Ovary (tissue), 3 donors: ENCODE measurements at regions not wholly inside any gene's neighbourhood (a gene's known extent, or its start where the extent isn't known, plus 50 kb on each side); places are given as distances from the start of the nearest gene placed in this dataset.

Experiments used
- EP300 ChIP-seq: sonication (generic); formaldehyde crosslinking; IDR thresholded peaks from one replicate; pipeline ENCODE4 v1.6.1; 2017; ENCODE audit warnings: antibody characterized with exemption
- POLR2A ChIP-seq: fragments of 450-650 bp; IDR thresholded peaks from one replicate; pipeline ENCODE4 v1.6.1; 2017; ENCODE audit warnings: antibody characterized with exemption, mild to moderate bottlenecking, moderate library complexity
- TF ChIP-seq, protein P1 (sequence below), 3 donors: fragments of 450-650 bp in 2 of 3; fragments of 200-600 bp in 1 of 3; IDR thresholded peaks; one replicate each; pipeline versions ENCODE4 v1.5.1 to v1.8.0; 2016 to 2022; ENCODE audit warnings: antibody characterized with exemption in 3 of 3, mild to moderate bottlenecking in 1 of 3
- donor health status: DM: no; HTN: no; CAD: no.

GRCh38 chr2:7169593-7169992 is 252.4 kb downstream of the RNF144A start:
- TF ChIP-seq POLR2A = no peak
- TF ChIP-seq, protein P1, sequence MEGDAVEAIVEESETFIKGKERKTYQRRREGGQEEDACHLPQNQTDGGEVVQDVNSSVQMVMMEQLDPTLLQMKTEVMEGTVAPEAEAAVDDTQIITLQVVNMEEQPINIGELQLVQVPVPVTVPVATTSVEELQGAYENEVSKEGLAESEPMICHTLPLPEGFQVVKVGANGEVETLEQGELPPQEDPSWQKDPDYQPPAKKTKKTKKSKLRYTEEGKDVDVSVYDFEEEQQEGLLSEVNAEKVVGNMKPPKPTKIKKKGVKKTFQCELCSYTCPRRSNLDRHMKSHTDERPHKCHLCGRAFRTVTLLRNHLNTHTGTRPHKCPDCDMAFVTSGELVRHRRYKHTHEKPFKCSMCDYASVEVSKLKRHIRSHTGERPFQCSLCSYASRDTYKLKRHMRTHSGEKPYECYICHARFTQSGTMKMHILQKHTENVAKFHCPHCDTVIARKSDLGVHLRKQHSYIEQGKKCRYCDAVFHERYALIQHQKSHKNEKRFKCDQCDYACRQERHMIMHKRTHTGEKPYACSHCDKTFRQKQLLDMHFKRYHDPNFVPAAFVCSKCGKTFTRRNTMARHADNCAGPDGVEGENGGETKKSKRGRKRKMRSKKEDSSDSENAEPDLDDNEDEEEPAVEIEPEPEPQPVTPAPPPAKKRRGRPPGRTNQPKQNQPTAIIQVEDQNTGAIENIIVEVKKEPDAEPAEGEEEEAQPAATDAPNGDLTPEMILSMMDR (IDR thresholded peaks at IDR 0.05) = no peak
- TF ChIP-seq EP300 = no peak
